Spleen (tissue), 11 donors: ENCODE measurements at regions not wholly inside any gene's neighbourhood (a gene's known extent, or its start where the extent isn't known, plus 50 kb on each side); places are given as distances from the start of the nearest gene placed in this dataset.

Experiments used
- DNase-seq: peaks from one replicate; pipeline ENCODE4 v3.0.0-alpha.2; 2020
- H3K27ac ChIP-seq, 8 donors: fragments of 200-600 bp; sonication (generic) in 7 of 8; 1 replicate in 4 of 8; 2 replicates in 4 of 8; pipeline versions ENCODE4 v1.5.0 to v1.8.0; 2016 to 2021; ENCODE audit warnings: inconsistent platforms in 4 of 8, mild to moderate bottlenecking in 4 of 8, moderate library complexity in 1 of 8
- H3K27me3 ChIP-seq, 7 donors: fragments of 200-600 bp; sonication (generic) in 6 of 7; replicated peaks in 1 of 7; 1 replicate in 4 of 7; 2 replicates in 3 of 7; pipeline versions ENCODE4 v1.5.0 to v1.8.0; 2016 to 2021; ENCODE audit warnings: inconsistent platforms in 3 of 7, mild to moderate bottlenecking in 1 of 7
- H3K36me3 ChIP-seq, 6 donors: fragments of 200-600 bp; sonication (generic) in 5 of 6; 1 replicate in 4 of 6; 2 replicates in 2 of 6; pipeline versions ENCODE4 v1.5.0 to v1.8.0; 2016 to 2021; ENCODE audit warnings: inconsistent platforms in 2 of 6
- H3K4me1 ChIP-seq, 6 donors: fragments of 200-600 bp; sonication (generic) in 5 of 6; 1 replicate in 3 of 6; 2 replicates in 3 of 6; pipeline versions ENCODE4 v1.5.0 to v1.8.0; 2016 to 2021; ENCODE audit warnings: inconsistent platforms in 3 of 6
- H3K4me3 ChIP-seq, 8 donors: fragments of 200-600 bp; sonication (generic) in 7 of 8; 1 replicate in 4 of 8; 2 replicates in 4 of 8; pipeline versions ENCODE4 v1.5.0 to v1.8.0; 2016 to 2021; ENCODE audit warnings: inconsistent platforms in 4 of 8, mild to moderate bottlenecking in 4 of 8, moderate library complexity in 2 of 8
- H3K9me3 ChIP-seq, 8 donors: fragments of 200-600 bp; sonication (generic) in 7 of 8; 1 replicate in 4 of 8; 2 replicates in 4 of 8; pipeline versions ENCODE4 v1.5.0 to v1.8.0; 2016 to 2021; ENCODE audit warnings: inconsistent platforms in 4 of 8
- CTCF ChIP-seq, 11 experiments: fragments of 200-600 bp in 7 of 11; fragments of 450-650 bp in 4 of 11; sonication (generic) in 4 of 11; IDR thresholded peaks in 8 of 11; conservative IDR thresholded peaks in 3 of 11; 1 replicate in 7 of 11; 2 replicates in 4 of 11; pipeline versions ENCODE4 v1.4.0 to v1.8.0; 2016 to 2021; ENCODE audit warnings: antibody characterized with exemption in 11 of 11, inconsistent platforms in 4 of 11, mild to moderate bottlenecking in 1 of 11
- POLR2A ChIP-seq, 3 donors: fragments of 450-650 bp; IDR thresholded peaks; one replicate each; pipeline ENCODE4 v1.5.1; 2017; ENCODE audit warnings: antibody characterized with exemption in 3 of 3, mild to moderate bottlenecking in 1 of 3
- POLR2AphosphoS5 ChIP-seq, 3 donors: sonication (generic); formaldehyde crosslinking; IDR thresholded peaks; one replicate each; pipeline ENCODE4 v1.5.1; 2017; ENCODE audit warnings: antibody characterized with exemption in 3 of 3
- WGBS, 5 donors: extraction: QIAGEN DNeasy Blood & Tissue Kit in 3 of 5; methylation state at CpG; one replicate each; pipeline versions ENCODE4 v1.1.5 to v1.1.7; 2013 to 2018; 5-methylcytosine and 5-hydroxymethylcytosine counted together
- intact Hi-C: fragments of 100-400 bp; cut with DNase I; formaldehyde crosslinking; loops from one replicate; pipeline ENCODE4 v1.15.0; 2023; ENCODE audit warnings: low total_unique reads
- donor health status: healthy with polysubstance abuse.
- donor health status: DM: no; HTN: no; CAD: no; lungs with moderate emphysema.
- donor health status: DM: no; HTN: no; CAD: no.
- donor health status: Bipolar disorder and iron deficiency.
- donor health status: healthy.
- donor health status: DM: no; HTN: no; CAD: no.
- donor health status: DM: yes; HTN: yes; CAD: no.

- Histone ChIP-seq H3K4me3 (no peak overlapping the region), H3K9me3 (no peaks in the 10 kb centered on the region), H3K27me3 (no peaks in the 10 kb centered on the region), H3K36me3 (no peaks in the 10 kb centered on the region), H3K4me1 (no peaks in the 10 kb centered on the region), H3K27ac (no peak overlapping the region)
- no peak for TF ChIP-seq POLR2A (IDR thresholded peaks at IDR 0.05)
- no peak for TF ChIP-seq CTCF (IDR thresholded peaks at IDR 0.05 in 8 of 11, conservative IDR thresholded peaks at IDR 0.05 in 3 of 11)
- TF ChIP-seq POLR2AphosphoS5 (IDR thresholded peaks at IDR 0.05) = no peak
- intact Hi-C loops = no loop called here
- 33 to 70% (median 42%) methylated on average over 1 of the region's 1 CpG for WGBS, 5 donors
- DNase-seq = no peak
Measured at GRCh38 chr11:26065944-26066343, 266.0 kb upstream of the ANO3 start.

GRCh38 chr11:26070714-26071380 is 261.1 kb upstream of the ANO3 start:
- TF ChIP-seq CTCF (IDR thresholded peaks at IDR 0.05 in 8 of 11, conservative IDR thresholded peaks at IDR 0.05 in 3 of 11) (no peak), POLR2A (IDR thresholded peaks at IDR 0.05) (no peak), POLR2AphosphoS5 (IDR thresholded peaks at IDR 0.05) (no peak)
- WGBS, 5 donors = 74 to 85% (median 76%) methylated on average over 8 of the region's 8 CpGs
- H3K27me3 ChIP-seq = no peaks in the 10 kb centered on the region
- intact Hi-C loops = no loop called here
- no peak overlapping the region for H3K27ac ChIP-seq
- H3K4me1 ChIP-seq = no peaks in the 10 kb centered on the region
- no peak for DNase-seq
- no peak overlapping the region for H3K4me3 ChIP-seq
- H3K36me3 ChIP-seq = no peaks in the 10 kb centered on the region
- no peaks in the 10 kb centered on the region for H3K9me3 ChIP-seq

DNA sequence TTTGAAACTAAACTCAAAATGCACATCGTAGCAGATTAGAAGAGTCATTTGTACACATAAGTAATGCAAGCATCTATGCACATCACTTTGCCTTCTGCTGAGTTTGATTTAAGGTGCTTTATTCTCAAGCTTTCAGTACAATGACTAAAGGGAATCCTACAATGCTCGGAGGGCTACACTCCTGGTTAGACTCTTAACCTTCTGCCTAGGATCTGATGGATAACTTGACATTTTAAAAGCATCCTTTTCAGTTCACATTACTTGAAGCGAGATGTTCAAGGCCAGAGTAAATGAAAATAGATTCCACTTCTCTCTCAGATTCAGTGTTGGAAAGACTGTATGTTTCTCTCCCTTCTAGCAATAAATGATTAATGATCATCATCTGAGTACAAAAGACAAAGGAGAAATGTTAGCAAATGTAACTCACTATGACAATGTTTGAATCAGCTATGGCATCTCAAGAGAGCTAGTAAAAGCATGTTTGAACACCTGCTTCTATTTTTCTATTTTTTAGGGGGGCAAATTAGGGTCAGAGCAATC is 259.2 kb upstream of the ANO3 start:
- Histone ChIP-seq H3K4me3 (no peak overlapping the region), H3K9me3 (no peaks in the 10 kb centered on the region), H3K27ac (no peak overlapping the region), H3K4me1 (no peaks in the 10 kb centered on the region), H3K36me3 (no peaks in the 10 kb centered on the region), H3K27me3 (no peaks in the 10 kb centered on the region)
- intact Hi-C loops = no loop called here
- TF ChIP-seq POLR2AphosphoS5 (IDR thresholded peaks at IDR 0.05) (no peak), CTCF (IDR thresholded peaks at IDR 0.05 in 8 of 11, conservative IDR thresholded peaks at IDR 0.05 in 3 of 11) (no peak), POLR2A (IDR thresholded peaks at IDR 0.05) (no peak)
- 73 to 87% (median 78%) methylated on average over 3 of the region's 3 CpGs for WGBS, 5 donors
- DNase-seq = no peak

- no peaks in the 10 kb centered on the region for H3K27me3 ChIP-seq
- no peaks in the 10 kb centered on the region for H3K9me3 ChIP-seq
- no peaks in the 10 kb centered on the region for H3K4me1 ChIP-seq
- DNase-seq = no peak
- intact Hi-C loops = no loop called here
- H3K36me3 ChIP-seq = no peaks in the 10 kb centered on the region
- TF ChIP-seq POLR2A (IDR thresholded peaks at IDR 0.05) (no peak), POLR2AphosphoS5 (IDR thresholded peaks at IDR 0.05) (no peak), CTCF (IDR thresholded peaks at IDR 0.05 in 8 of 11, conservative IDR thresholded peaks at IDR 0.05 in 3 of 11) (no peak)
- H3K27ac ChIP-seq = no peak overlapping the region
- no peak overlapping the region for H3K4me3 ChIP-seq
Measured at GRCh38 chr11:26073646-26074045, 258.3 kb upstream of the ANO3 start.
